ENCODE measurements at regions not wholly inside any gene's neighbourhood (a gene's known extent, or its start where the extent isn't known, plus 50 kb on each side); places are given as distances from the start of the nearest gene placed in this dataset.

DNA sequence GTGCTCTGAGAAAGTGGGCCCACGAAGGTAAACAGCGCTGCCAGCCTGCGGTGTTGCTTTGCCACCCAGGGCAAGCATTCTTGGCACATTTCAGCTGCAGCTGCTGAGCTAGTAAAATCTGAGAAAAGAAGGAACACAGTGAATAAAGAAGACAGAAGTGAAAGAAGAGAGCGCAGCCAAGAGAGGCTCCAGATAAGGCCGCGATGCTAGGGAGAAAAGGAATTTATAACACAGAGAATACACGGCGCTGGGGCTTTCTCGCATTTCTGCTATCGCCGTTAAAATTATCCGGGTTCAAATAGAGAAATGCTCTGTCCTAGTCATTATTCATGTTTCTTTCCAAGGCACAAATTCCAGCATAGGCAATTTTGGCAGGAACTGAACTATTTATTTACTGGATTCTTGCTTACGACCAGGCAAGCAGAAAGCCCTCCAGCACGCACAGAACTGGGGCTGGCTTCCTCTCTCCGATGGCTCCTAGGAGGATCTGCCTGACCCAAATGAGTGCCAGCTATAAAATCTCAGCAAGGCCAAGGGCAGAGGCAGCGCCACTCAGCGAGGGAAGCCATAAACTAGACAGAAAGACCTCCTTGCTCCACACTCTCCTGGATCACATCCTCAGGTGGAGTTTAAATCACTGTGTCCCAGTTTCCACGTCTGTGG is 111.2 kb downstream of the ATPSCKMT start:
- no peak overlapping the region for H3K9ac ChIP-seq (ENCODE audit: low read length in 5 of 5)

GRCh38 chr5:10133830-10134229 is 115.9 kb downstream of the ATPSCKMT start:
- Histone ChIP-seq H3K4me1 (ENCODE audit: control insufficient read depth in 5 of 5, insufficient read depth in 5 of 5, low read length in 5 of 5) (no peaks in the 10 kb centered on the region), H3K36me3 (ENCODE audit: control insufficient read depth in 5 of 5, insufficient read depth in 5 of 5, low read length in 5 of 5) (no peaks in the 10 kb centered on the region), H3K27me3 (ENCODE audit: control insufficient read depth in 5 of 5, insufficient read depth in 4 of 5, low read length in 5 of 5) (no peaks in the 10 kb centered on the region), H3K4me3 (ENCODE audit: low read depth in 1 of 5, low read length in 5 of 5) (no peak overlapping the region), H3K9me3 (ENCODE audit: control insufficient read depth in 5 of 5, low read length in 5 of 5) (no peaks in the 10 kb centered on the region), H3K9ac (ENCODE audit: low read length in 5 of 5) (no peak overlapping the region), H3K27ac (ENCODE audit: low read depth, low read length) (no peak overlapping the region)

More for the DNA sequence above, 111.2 kb downstream of the ATPSCKMT start:
- Histone ChIP-seq H3K36me3 (ENCODE audit: control insufficient read depth in 5 of 5, insufficient read depth in 5 of 5, low read length in 5 of 5) (no peaks in the 10 kb centered on the region), H3K9me3 (ENCODE audit: control insufficient read depth in 5 of 5, low read length in 5 of 5) (no peaks in the 10 kb centered on the region), H3K27ac (ENCODE audit: low read depth, low read length) (no peak overlapping the region), H3K4me1 (ENCODE audit: control insufficient read depth in 5 of 5, insufficient read depth in 5 of 5, low read length in 5 of 5) (peaks cover 0 to 9% (median 2%) of the 10 kb centered on the region in 5 donors), H3K27me3 (ENCODE audit: control insufficient read depth in 5 of 5, insufficient read depth in 4 of 5, low read length in 5 of 5) (peaks cover 0 to 3% (median 0%) of the 10 kb centered on the region in 5 donors), H3K4me3 (ENCODE audit: low read depth in 1 of 5, low read length in 5 of 5) (no peak overlapping the region)

- H3K27ac ChIP-seq (ENCODE audit: low read depth, low read length), result no peak overlapping the region
- H3K9ac ChIP-seq (ENCODE audit: low read length in 5 of 5), result no peak overlapping the region
- H3K36me3 ChIP-seq (ENCODE audit: control insufficient read depth in 5 of 5, insufficient read depth in 5 of 5, low read length in 5 of 5), result no peaks in the 10 kb centered on the region
- no peaks in the 10 kb centered on the region for H3K4me1 ChIP-seq (ENCODE audit: control insufficient read depth in 5 of 5, insufficient read depth in 5 of 5, low read length in 5 of 5)
- no peak overlapping the region for H3K4me3 ChIP-seq (ENCODE audit: low read depth in 1 of 5, low read length in 5 of 5)
- no peaks in the 10 kb centered on the region for H3K9me3 ChIP-seq (ENCODE audit: control insufficient read depth in 5 of 5, low read length in 5 of 5)
- H3K27me3 ChIP-seq (ENCODE audit: control insufficient read depth in 5 of 5, insufficient read depth in 4 of 5, low read length in 5 of 5), result no peaks in the 10 kb centered on the region
Measured at GRCh38 chr5:10130881-10131280, 118.8 kb downstream of the ATPSCKMT start.

GRCh38 chr5:10126900-10127299 is 122.8 kb downstream of the ATPSCKMT start:
- Histone ChIP-seq H3K36me3 (ENCODE audit: control insufficient read depth in 5 of 5, insufficient read depth in 5 of 5, low read length in 5 of 5) (no peaks in the 10 kb centered on the region), H3K4me3 (ENCODE audit: low read depth in 1 of 5, low read length in 5 of 5) (no peak overlapping the region), H3K27ac (ENCODE audit: low read depth, low read length) (no peak overlapping the region), H3K9me3 (ENCODE audit: control insufficient read depth in 5 of 5, low read length in 5 of 5) (no peaks in the 10 kb centered on the region), H3K27me3 (ENCODE audit: control insufficient read depth in 5 of 5, insufficient read depth in 4 of 5, low read length in 5 of 5) (no peaks in the 10 kb centered on the region), H3K4me1 (ENCODE audit: control insufficient read depth in 5 of 5, insufficient read depth in 5 of 5, low read length in 5 of 5) (peaks cover 0 to 5% (median 0%) of the 10 kb centered on the region in 5 donors), H3K9ac (ENCODE audit: low read length in 5 of 5) (no peak overlapping the region)

DNA sequence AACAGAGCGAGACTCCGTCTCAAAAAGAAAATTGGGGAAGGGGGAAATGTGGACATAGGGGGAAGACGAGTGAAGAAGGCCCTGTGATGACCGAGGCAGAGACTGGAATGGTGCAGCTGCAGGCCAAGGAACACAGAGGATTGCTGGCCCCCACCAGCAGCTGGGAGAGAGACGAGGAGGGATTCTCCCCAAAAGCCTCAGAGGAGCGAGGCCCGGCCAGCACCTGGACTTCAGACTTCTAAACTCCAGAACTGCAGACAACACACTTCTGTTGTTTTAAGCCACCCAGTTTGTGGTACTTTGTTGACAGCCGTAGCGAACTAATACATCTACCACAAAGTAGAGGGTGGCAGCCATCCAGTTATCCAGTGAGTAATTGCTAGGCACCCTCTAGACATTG is 124.6 kb downstream of the ATPSCKMT start:
- H3K4me3 ChIP-seq (ENCODE audit: low read depth in 1 of 5, low read length in 5 of 5), result no peak overlapping the region
- no peaks in the 10 kb centered on the region for H3K36me3 ChIP-seq (ENCODE audit: control insufficient read depth in 5 of 5, insufficient read depth in 5 of 5, low read length in 5 of 5)
- H3K27me3 ChIP-seq (ENCODE audit: control insufficient read depth in 5 of 5, insufficient read depth in 4 of 5, low read length in 5 of 5), result no peaks in the 10 kb centered on the region
- H3K27ac ChIP-seq (ENCODE audit: low read depth, low read length), result no peak overlapping the region
- no peak overlapping the region for H3K9ac ChIP-seq (ENCODE audit: low read length in 5 of 5)
- no peaks in the 10 kb centered on the region for H3K9me3 ChIP-seq (ENCODE audit: control insufficient read depth in 5 of 5, low read length in 5 of 5)
- peaks cover 0 to 5% (median 0%) of the 10 kb centered on the region in 5 donors for H3K4me1 ChIP-seq (ENCODE audit: control insufficient read depth in 5 of 5, insufficient read depth in 5 of 5, low read length in 5 of 5)

DNA sequence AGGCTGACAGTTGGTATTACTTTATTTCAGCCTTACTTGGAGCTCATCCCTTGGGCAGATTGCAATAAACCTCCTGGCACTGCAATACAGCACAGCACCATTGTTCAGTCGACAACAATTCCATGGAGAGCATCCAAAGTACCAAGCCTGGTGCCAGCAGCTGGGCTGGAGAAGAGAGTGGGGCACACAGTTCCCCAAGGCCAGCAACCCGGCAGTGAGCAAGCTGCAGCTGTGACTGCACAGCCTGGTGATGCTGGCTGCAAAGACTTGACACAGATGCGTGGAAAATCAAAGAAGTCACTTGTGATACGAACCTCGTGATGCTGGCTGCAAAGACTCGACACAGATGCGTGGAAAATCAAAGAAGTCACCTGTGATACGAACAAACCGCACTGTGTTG is 125.4 kb downstream of the ATPSCKMT start:
- Histone ChIP-seq H3K36me3 (ENCODE audit: control insufficient read depth in 5 of 5, insufficient read depth in 5 of 5, low read length in 5 of 5) (no peaks in the 10 kb centered on the region), H3K27me3 (ENCODE audit: control insufficient read depth in 5 of 5, insufficient read depth in 4 of 5, low read length in 5 of 5) (no peaks in the 10 kb centered on the region), H3K4me3 (ENCODE audit: low read depth in 1 of 5, low read length in 5 of 5) (no peak overlapping the region), H3K9me3 (ENCODE audit: control insufficient read depth in 5 of 5, low read length in 5 of 5) (no peaks in the 10 kb centered on the region), H3K4me1 (ENCODE audit: control insufficient read depth in 5 of 5, insufficient read depth in 5 of 5, low read length in 5 of 5) (peaks cover 0 to 5% (median 0%) of the 10 kb centered on the region in 5 donors), H3K9ac (ENCODE audit: low read length in 5 of 5) (no peak overlapping the region), H3K27ac (ENCODE audit: low read depth, low read length) (no peak overlapping the region)

DNA sequence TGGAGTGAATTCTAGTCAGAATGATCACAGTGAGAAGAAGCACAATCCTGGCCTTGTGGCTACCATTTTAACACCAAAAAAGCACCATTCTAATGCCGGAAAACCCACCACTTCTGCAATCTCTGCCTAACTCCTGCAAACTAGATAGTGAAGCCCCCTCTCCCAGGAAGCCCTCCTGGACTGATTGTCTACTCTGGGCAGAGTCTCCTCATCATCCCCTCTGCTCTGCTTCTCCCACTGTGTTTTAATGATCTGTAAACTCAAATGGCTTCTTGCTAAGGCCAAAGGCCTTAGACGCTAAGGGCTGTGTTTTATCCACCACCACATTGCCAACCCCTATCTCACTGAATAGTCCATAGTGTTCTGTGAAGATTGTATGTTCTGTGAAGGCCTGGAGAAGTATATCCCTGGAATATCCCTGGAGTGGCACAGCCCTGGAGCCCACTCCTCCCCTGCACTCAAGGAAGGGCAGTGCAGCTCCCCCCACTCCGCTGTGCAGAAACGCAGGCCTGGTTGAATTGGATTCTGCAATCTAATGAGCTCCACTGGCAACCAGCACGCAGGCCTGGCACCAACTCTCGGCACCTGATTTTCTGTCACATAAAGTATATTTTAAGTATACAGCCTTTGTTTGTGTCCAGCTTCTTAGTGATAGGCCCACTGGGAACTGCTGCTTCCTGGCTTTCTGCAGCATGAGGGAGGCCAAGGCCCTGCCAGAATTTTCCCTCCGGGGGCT is 126.3 kb downstream of the ATPSCKMT start:
- no peak overlapping the region for H3K9ac ChIP-seq (ENCODE audit: low read length in 5 of 5)
- H3K4me3 ChIP-seq (ENCODE audit: low read depth in 1 of 5, low read length in 5 of 5), result no peak overlapping the region

GRCh38 chr5:10122076-10122726 is 127.5 kb downstream of the ATPSCKMT start:
- Histone ChIP-seq H3K27ac (ENCODE audit: low read depth, low read length) (no peak overlapping the region), H3K36me3 (ENCODE audit: control insufficient read depth in 5 of 5, insufficient read depth in 5 of 5, low read length in 5 of 5) (no peaks in the 10 kb centered on the region), H3K27me3 (ENCODE audit: control insufficient read depth in 5 of 5, insufficient read depth in 4 of 5, low read length in 5 of 5) (no peaks in the 10 kb centered on the region), H3K4me1 (ENCODE audit: control insufficient read depth in 5 of 5, insufficient read depth in 5 of 5, low read length in 5 of 5) (peaks cover 0 to 5% (median 0%) of the 10 kb centered on the region in 5 donors), H3K4me3 (ENCODE audit: low read depth in 1 of 5, low read length in 5 of 5) (no peak overlapping the region), H3K9me3 (ENCODE audit: control insufficient read depth in 5 of 5, low read length in 5 of 5) (no peaks in the 10 kb centered on the region), H3K9ac (ENCODE audit: low read length in 5 of 5) (no peak overlapping the region)

More for the DNA sequence above, 126.3 kb downstream of the ATPSCKMT start:
- Histone ChIP-seq H3K27ac (ENCODE audit: low read depth, low read length) (no peak overlapping the region), H3K27me3 (ENCODE audit: control insufficient read depth in 5 of 5, insufficient read depth in 4 of 5, low read length in 5 of 5) (no peaks in the 10 kb centered on the region), H3K36me3 (ENCODE audit: control insufficient read depth in 5 of 5, insufficient read depth in 5 of 5, low read length in 5 of 5) (no peaks in the 10 kb centered on the region), H3K4me1 (ENCODE audit: control insufficient read depth in 5 of 5, insufficient read depth in 5 of 5, low read length in 5 of 5) (peaks cover 0 to 5% (median 0%) of the 10 kb centered on the region in 5 donors), H3K9me3 (ENCODE audit: control insufficient read depth in 5 of 5, low read length in 5 of 5) (no peaks in the 10 kb centered on the region)

DNA sequence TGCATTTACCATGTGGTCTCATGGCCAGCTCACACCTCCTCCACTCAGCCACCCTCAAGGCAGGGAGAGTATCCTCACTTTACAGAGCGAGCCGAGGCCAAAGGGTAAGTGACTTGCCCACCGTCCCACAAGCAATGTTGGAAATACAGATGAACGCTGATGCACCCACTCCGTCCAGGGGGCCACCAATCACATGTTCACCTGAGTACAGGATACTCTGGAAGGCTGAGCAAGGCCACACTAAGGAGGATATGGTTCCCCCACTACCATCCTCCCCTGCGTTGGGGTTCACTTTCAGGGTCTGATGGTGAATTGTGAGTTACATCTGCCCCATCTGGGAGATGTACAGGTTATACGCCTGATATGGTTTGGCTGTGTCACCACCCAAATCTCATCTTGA is 128.8 kb downstream of the ATPSCKMT start:
- H3K9me3 ChIP-seq (ENCODE audit: control insufficient read depth in 5 of 5, low read length in 5 of 5), result no peaks in the 10 kb centered on the region
- no peak overlapping the region for H3K4me3 ChIP-seq (ENCODE audit: low read depth in 1 of 5, low read length in 5 of 5)
- no peak overlapping the region for H3K27ac ChIP-seq (ENCODE audit: low read depth, low read length)
- H3K36me3 ChIP-seq (ENCODE audit: control insufficient read depth in 5 of 5, insufficient read depth in 5 of 5, low read length in 5 of 5), result no peaks in the 10 kb centered on the region
- H3K4me1 ChIP-seq (ENCODE audit: control insufficient read depth in 5 of 5, insufficient read depth in 5 of 5, low read length in 5 of 5), result peaks cover 0 to 5% (median 0%) of the 10 kb centered on the region in 5 donors
- H3K27me3 ChIP-seq (ENCODE audit: control insufficient read depth in 5 of 5, insufficient read depth in 4 of 5, low read length in 5 of 5), result no peaks in the 10 kb centered on the region
- no peak overlapping the region for H3K9ac ChIP-seq (ENCODE audit: low read length in 5 of 5)

DNA sequence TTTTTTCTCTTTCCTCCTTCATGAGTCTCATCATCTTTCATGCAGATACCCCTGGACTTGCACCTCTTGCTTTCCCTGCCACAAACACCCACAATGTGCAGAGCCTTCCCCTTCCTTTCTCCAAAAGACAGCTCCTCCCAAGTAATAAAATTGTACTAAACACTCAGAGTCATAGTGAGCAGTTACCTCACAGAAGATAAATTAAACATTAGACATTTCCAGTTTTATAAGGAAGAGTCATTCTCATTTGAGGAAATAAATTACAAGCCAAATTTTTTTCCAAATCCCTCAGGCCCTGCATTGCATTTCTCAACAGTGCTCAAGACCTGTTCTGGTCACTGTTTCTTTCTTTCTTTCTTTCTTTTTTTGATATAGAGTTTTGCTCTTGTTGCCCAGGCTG is 131.5 kb downstream of the ATPSCKMT start:
- Histone ChIP-seq H3K36me3 (ENCODE audit: control insufficient read depth in 5 of 5, insufficient read depth in 5 of 5, low read length in 5 of 5) (no peaks in the 10 kb centered on the region), H3K4me3 (ENCODE audit: low read depth in 1 of 5, low read length in 5 of 5) (no peak overlapping the region), H3K27me3 (ENCODE audit: control insufficient read depth in 5 of 5, insufficient read depth in 4 of 5, low read length in 5 of 5) (no peaks in the 10 kb centered on the region), H3K27ac (ENCODE audit: low read depth, low read length) (no peak overlapping the region), H3K9me3 (ENCODE audit: control insufficient read depth in 5 of 5, low read length in 5 of 5) (peaks cover 0 to 7% (median 3%) of the 10 kb centered on the region in 5 donors), H3K4me1 (ENCODE audit: control insufficient read depth in 5 of 5, insufficient read depth in 5 of 5, low read length in 5 of 5) (no peaks in the 10 kb centered on the region), H3K9ac (ENCODE audit: low read length in 5 of 5) (no peak overlapping the region)

Measured in subcutaneous abdominal adipose tissue (tissue), 5 donors.